ENCODE measurements at regions not wholly inside any gene's neighbourhood (a gene's known extent, or its start where the extent isn't known, plus 50 kb on each side); places are given as distances from the start of the nearest gene placed in this dataset.

DNA sequence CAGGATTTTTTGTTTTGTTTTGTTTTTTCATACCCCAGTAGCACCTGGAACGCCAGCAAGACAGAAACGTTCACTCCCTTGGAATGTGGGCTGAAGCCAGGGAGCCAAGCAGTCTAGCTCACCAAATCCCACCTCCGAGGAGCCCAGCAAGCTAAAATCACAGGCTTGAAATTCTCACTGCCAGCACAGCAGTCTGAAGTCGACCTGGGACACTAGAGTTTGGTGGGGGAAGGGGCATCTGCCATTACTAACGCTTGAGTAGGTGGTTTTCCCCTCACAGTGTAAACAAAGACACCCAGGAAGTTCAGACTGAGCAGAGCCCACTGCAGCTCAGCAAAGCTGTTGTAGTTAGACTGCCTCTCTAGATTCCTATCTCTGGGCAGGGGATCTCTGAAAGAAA is 99.6 kb upstream of the FGF16 start:
- Histone ChIP-seq H3K4me1 (ENCODE audit: control insufficient read depth in 4 of 4, insufficient read depth in 4 of 4, low read length in 3 of 4) (no peaks in the 10 kb centered on the region), H3K27me3 (ENCODE audit: control insufficient read depth in 4 of 4, insufficient read depth in 4 of 4, low read length in 3 of 4) (no peaks in the 10 kb centered on the region), H3K9ac (ENCODE audit: low read depth in 1 of 2, low read length in 2 of 2) (no peak overlapping the region), H3K9me3 (ENCODE audit: control insufficient read depth in 4 of 4, low read length in 3 of 4) (no peaks in the 10 kb centered on the region), H3K27ac (ENCODE audit: low read depth in 1 of 2, low read length in 2 of 2) (no peak overlapping the region), H3K36me3 (ENCODE audit: control insufficient read depth in 4 of 4, insufficient read depth in 3 of 4, low read depth in 1 of 4, low read length in 3 of 4) (no peaks in the 10 kb centered on the region), H3K4me3 (ENCODE audit: low read depth in 1 of 3, low read length in 3 of 3) (no peak overlapping the region)
- TF ChIP-seq RXRA (IDR thresholded peaks at IDR 0.05) (no peak), EGR1 (IDR thresholded peaks at IDR 0.05; ENCODE audit: low read depth in 2 of 2) (no peak), JUND (IDR thresholded peaks at IDR 0.05) (no peak), HNF4G (IDR thresholded peaks at IDR 0.05) (no peak), RAD21 (IDR thresholded peaks at IDR 0.05) (no peak), NR2F2 (IDR thresholded peaks at IDR 0.05) (no peak), FOXA1 (IDR thresholded peaks at IDR 0.05) (no peak), HNF4A (conservative IDR thresholded peaks at IDR 0.05) (no peak), GABPA (IDR thresholded peaks at IDR 0.05 in 1 of 2, conservative IDR thresholded peaks at IDR 0.05 in 1 of 2) (no peak), YY1 (IDR thresholded peaks at IDR 0.05) (no peak), SP1 (IDR thresholded peaks at IDR 0.05) (no peak), FOXA2 (IDR thresholded peaks at IDR 0.05) (no peak), TAF1 (conservative IDR thresholded peaks at IDR 0.05) (no peak)
- TF ChIP-seq, protein P1, sequence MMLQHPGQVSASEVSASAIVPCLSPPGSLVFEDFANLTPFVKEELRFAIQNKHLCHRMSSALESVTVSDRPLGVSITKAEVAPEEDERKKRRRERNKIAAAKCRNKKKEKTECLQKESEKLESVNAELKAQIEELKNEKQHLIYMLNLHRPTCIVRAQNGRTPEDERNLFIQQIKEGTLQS (IDR thresholded peaks at IDR 0.05): no peak
- TF ChIP-seq, protein P2, sequence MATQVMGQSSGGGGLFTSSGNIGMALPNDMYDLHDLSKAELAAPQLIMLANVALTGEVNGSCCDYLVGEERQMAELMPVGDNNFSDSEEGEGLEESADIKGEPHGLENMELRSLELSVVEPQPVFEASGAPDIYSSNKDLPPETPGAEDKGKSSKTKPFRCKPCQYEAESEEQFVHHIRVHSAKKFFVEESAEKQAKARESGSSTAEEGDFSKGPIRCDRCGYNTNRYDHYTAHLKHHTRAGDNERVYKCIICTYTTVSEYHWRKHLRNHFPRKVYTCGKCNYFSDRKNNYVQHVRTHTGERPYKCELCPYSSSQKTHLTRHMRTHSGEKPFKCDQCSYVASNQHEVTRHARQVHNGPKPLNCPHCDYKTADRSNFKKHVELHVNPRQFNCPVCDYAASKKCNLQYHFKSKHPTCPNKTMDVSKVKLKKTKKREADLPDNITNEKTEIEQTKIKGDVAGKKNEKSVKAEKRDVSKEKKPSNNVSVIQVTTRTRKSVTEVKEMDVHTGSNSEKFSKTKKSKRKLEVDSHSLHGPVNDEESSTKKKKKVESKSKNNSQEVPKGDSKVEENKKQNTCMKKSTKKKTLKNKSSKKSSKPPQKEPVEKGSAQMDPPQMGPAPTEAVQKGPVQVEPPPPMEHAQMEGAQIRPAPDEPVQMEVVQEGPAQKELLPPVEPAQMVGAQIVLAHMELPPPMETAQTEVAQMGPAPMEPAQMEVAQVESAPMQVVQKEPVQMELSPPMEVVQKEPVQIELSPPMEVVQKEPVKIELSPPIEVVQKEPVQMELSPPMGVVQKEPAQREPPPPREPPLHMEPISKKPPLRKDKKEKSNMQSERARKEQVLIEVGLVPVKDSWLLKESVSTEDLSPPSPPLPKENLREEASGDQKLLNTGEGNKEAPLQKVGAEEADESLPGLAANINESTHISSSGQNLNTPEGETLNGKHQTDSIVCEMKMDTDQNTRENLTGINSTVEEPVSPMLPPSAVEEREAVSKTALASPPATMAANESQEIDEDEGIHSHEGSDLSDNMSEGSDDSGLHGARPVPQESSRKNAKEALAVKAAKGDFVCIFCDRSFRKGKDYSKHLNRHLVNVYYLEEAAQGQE (IDR thresholded peaks at IDR 0.05): no peak
- TF ChIP-seq, protein P3, sequence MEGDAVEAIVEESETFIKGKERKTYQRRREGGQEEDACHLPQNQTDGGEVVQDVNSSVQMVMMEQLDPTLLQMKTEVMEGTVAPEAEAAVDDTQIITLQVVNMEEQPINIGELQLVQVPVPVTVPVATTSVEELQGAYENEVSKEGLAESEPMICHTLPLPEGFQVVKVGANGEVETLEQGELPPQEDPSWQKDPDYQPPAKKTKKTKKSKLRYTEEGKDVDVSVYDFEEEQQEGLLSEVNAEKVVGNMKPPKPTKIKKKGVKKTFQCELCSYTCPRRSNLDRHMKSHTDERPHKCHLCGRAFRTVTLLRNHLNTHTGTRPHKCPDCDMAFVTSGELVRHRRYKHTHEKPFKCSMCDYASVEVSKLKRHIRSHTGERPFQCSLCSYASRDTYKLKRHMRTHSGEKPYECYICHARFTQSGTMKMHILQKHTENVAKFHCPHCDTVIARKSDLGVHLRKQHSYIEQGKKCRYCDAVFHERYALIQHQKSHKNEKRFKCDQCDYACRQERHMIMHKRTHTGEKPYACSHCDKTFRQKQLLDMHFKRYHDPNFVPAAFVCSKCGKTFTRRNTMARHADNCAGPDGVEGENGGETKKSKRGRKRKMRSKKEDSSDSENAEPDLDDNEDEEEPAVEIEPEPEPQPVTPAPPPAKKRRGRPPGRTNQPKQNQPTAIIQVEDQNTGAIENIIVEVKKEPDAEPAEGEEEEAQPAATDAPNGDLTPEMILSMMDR (IDR thresholded peaks at IDR 0.05; ENCODE audit: low read depth, low read length, missing input control): no peak
- TF ChIP-seq, protein P4, sequence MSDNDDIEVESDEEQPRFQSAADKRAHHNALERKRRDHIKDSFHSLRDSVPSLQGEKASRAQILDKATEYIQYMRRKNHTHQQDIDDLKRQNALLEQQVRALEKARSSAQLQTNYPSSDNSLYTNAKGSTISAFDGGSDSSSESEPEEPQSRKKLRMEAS (IDR thresholded peaks at IDR 0.05): no peak
- TF ChIP-seq, protein P5, sequence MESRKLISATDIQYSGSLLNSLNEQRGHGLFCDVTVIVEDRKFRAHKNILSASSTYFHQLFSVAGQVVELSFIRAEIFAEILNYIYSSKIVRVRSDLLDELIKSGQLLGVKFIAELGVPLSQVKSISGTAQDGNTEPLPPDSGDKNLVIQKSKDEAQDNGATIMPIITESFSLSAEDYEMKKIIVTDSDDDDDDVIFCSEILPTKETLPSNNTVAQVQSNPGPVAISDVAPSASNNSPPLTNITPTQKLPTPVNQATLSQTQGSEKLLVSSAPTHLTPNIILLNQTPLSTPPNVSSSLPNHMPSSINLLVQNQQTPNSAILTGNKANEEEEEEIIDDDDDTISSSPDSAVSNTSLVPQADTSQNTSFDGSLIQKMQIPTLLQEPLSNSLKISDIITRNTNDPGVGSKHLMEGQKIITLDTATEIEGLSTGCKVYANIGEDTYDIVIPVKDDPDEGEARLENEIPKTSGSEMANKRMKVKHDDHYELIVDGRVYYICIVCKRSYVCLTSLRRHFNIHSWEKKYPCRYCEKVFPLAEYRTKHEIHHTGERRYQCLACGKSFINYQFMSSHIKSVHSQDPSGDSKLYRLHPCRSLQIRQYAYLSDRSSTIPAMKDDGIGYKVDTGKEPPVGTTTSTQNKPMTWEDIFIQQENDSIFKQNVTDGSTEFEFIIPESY (IDR thresholded peaks at IDR 0.05): no peak
- no peak for DNase-seq (ENCODE audit: low spot score)
- 30% methylated on average over 5 of the region's 5 CpGs for WGBS

Data from liver (tissue), 8 donors.